ENCODE measurements at regions not wholly inside any gene's neighbourhood (a gene's known extent, or its start where the extent isn't known, plus 50 kb on each side); places are given as distances from the start of the nearest gene placed in this dataset.

GRCh38 chr15:45794304-45794703, 159.5 kb downstream of the SQOR start:
- Histone ChIP-seq H3K4me1 (ENCODE audit: control extremely low read depth in 1 of 4, control insufficient read depth in 4 of 4, insufficient read depth in 4 of 4, low read length in 3 of 4) (no peaks in the 10 kb centered on the region), H3K36me3 (ENCODE audit: control insufficient read depth in 4 of 4, insufficient read depth in 4 of 4, low read length in 3 of 4) (no peaks in the 10 kb centered on the region), H3K9me3 (ENCODE audit: control extremely low read depth in 1 of 5, control insufficient read depth in 4 of 5, insufficient read depth in 2 of 5, low read depth in 1 of 5, low read length in 4 of 5) (no peaks in the 10 kb centered on the region), H3K27ac (ENCODE audit: insufficient read depth in 1 of 2, low read depth in 1 of 2, low read length in 2 of 2, poor library complexity in 1 of 2, severe bottlenecking in 2 of 2) (no peak overlapping the region), H3K4me3 (ENCODE audit: control insufficient read depth in 1 of 7, extremely low read depth in 1 of 7, insufficient read depth in 4 of 7, low read depth in 2 of 7, low read length in 6 of 7) (no peak overlapping the region), H3K27me3 (replicated peaks in 2 of 5; ENCODE audit: control insufficient read depth in 4 of 5, insufficient read depth in 5 of 5, low read length in 4 of 5) (peaks cover 0 to 26% (median 2%) of the 10 kb centered on the region in 5 experiments)
- no peak for DNase-seq
- CTCF ChIA-PET = no interaction called here
- POLR2A ChIA-PET = no interaction called here

GRCh38 chr15:45794712-45795439, 160.0 kb downstream of the SQOR start:
- Histone ChIP-seq H3K4me3 (ENCODE audit: control insufficient read depth in 1 of 7, extremely low read depth in 1 of 7, insufficient read depth in 4 of 7, low read depth in 2 of 7, low read length in 6 of 7) (no peak overlapping the region), H3K9me3 (ENCODE audit: control extremely low read depth in 1 of 5, control insufficient read depth in 4 of 5, insufficient read depth in 2 of 5, low read depth in 1 of 5, low read length in 4 of 5) (no peaks in the 10 kb centered on the region), H3K36me3 (ENCODE audit: control insufficient read depth in 4 of 4, insufficient read depth in 4 of 4, low read length in 3 of 4) (no peaks in the 10 kb centered on the region), H3K27me3 (replicated peaks in 2 of 5; ENCODE audit: control insufficient read depth in 4 of 5, insufficient read depth in 5 of 5, low read length in 4 of 5) (peaks cover 0 to 26% (median 2%) of the 10 kb centered on the region in 5 experiments), H3K27ac (ENCODE audit: insufficient read depth in 1 of 2, low read depth in 1 of 2, low read length in 2 of 2, poor library complexity in 1 of 2, severe bottlenecking in 2 of 2) (no peak overlapping the region), H3K4me1 (ENCODE audit: control extremely low read depth in 1 of 4, control insufficient read depth in 4 of 4, insufficient read depth in 4 of 4, low read length in 3 of 4) (no peaks in the 10 kb centered on the region)
- ChIA-PET CTCF (no interaction called here), POLR2A (no interaction called here)
- DNase-seq = no peak
- WGBS (ENCODE audit: insufficient coverage) = 85% methylated on average over 4 of the region's 6 CpGs

- Histone ChIP-seq H3K36me3 (ENCODE audit: control insufficient read depth in 4 of 4, insufficient read depth in 4 of 4, low read length in 3 of 4) (no peaks in the 10 kb centered on the region), H3K27me3 (replicated peaks in 2 of 5; ENCODE audit: control insufficient read depth in 4 of 5, insufficient read depth in 5 of 5, low read length in 4 of 5) (peaks cover 0 to 26% (median 2%) of the 10 kb centered on the region in 5 experiments), H3K9me3 (ENCODE audit: control extremely low read depth in 1 of 5, control insufficient read depth in 4 of 5, insufficient read depth in 2 of 5, low read depth in 1 of 5, low read length in 4 of 5) (no peaks in the 10 kb centered on the region), H3K4me1 (ENCODE audit: control extremely low read depth in 1 of 4, control insufficient read depth in 4 of 4, insufficient read depth in 4 of 4, low read length in 3 of 4) (no peaks in the 10 kb centered on the region), H3K27ac (ENCODE audit: insufficient read depth in 1 of 2, low read depth in 1 of 2, low read length in 2 of 2, poor library complexity in 1 of 2, severe bottlenecking in 2 of 2) (no peak overlapping the region), H3K4me3 (ENCODE audit: control insufficient read depth in 1 of 7, extremely low read depth in 1 of 7, insufficient read depth in 4 of 7, low read depth in 2 of 7, low read length in 6 of 7) (no peak overlapping the region)
- CTCF ChIA-PET = no interaction called here
- peak; percentile 5 to 24 (median 20) for DNase-seq
- 0% methylated on average over 1 of the region's 3 CpGs for WGBS (ENCODE audit: insufficient coverage)
- POLR2A ChIA-PET = interaction anchor here (0.6 kb wide), 1 partner anchor 73 kb away, joined by 3 read pairs; no protein-coding TSS in a partner anchor
Observed at GRCh38 chr15:45795440-45796069, 160.7 kb downstream of the SQOR start.

- Histone ChIP-seq H3K4me3 (ENCODE audit: control insufficient read depth in 1 of 7, extremely low read depth in 1 of 7, insufficient read depth in 4 of 7, low read depth in 2 of 7, low read length in 6 of 7) (no peak overlapping the region), H3K9me3 (ENCODE audit: control extremely low read depth in 1 of 5, control insufficient read depth in 4 of 5, insufficient read depth in 2 of 5, low read depth in 1 of 5, low read length in 4 of 5) (no peaks in the 10 kb centered on the region), H3K36me3 (ENCODE audit: control insufficient read depth in 4 of 4, insufficient read depth in 4 of 4, low read length in 3 of 4) (no peaks in the 10 kb centered on the region), H3K27ac (ENCODE audit: insufficient read depth in 1 of 2, low read depth in 1 of 2, low read length in 2 of 2, poor library complexity in 1 of 2, severe bottlenecking in 2 of 2) (no peak overlapping the region), H3K4me1 (ENCODE audit: control extremely low read depth in 1 of 4, control insufficient read depth in 4 of 4, insufficient read depth in 4 of 4, low read length in 3 of 4) (no peaks in the 10 kb centered on the region), H3K27me3 (replicated peaks in 2 of 5; ENCODE audit: control insufficient read depth in 4 of 5, insufficient read depth in 5 of 5, low read length in 4 of 5) (peaks cover 0 to 23% (median 2%) of the 10 kb centered on the region in 5 experiments)
- no peak for DNase-seq
- ChIA-PET POLR2A (no interaction called here), CTCF (interaction anchor here (0.7 kb wide), 1 partner anchor 26 kb away, joined by 4 read pairs; no protein-coding TSS in a partner anchor)
- WGBS (ENCODE audit: insufficient coverage) = no CpG with 5 or more reads among the region's 3 CpGs
Observed at GRCh38 chr15:45796433-45796832, 161.6 kb downstream of the SQOR start.

- POLR2A ChIA-PET = no interaction called here
- whole genome bisulfite sequencing (ENCODE audit: insufficient coverage) = 100% methylated on average over 1 of the region's 3 CpGs
- H3K27me3 ChIP-seq (replicated peaks in 2 of 5; ENCODE audit: control insufficient read depth in 4 of 5, insufficient read depth in 5 of 5, low read length in 4 of 5) = peaks cover 0 to 6% (median 2%) of the 10 kb centered on the region in 5 experiments
- H3K9me3 ChIP-seq (ENCODE audit: control extremely low read depth in 1 of 5, control insufficient read depth in 4 of 5, insufficient read depth in 2 of 5, low read depth in 1 of 5, low read length in 4 of 5) = no peaks in the 10 kb centered on the region
- no peaks in the 10 kb centered on the region for H3K4me1 ChIP-seq (ENCODE audit: control extremely low read depth in 1 of 4, control insufficient read depth in 4 of 4, insufficient read depth in 4 of 4, low read length in 3 of 4)
- CTCF ChIA-PET = no interaction called here
- no peak for DNase-seq
- H3K27ac ChIP-seq (ENCODE audit: insufficient read depth in 1 of 2, low read depth in 1 of 2, low read length in 2 of 2, poor library complexity in 1 of 2, severe bottlenecking in 2 of 2) = no peak overlapping the region
- no peaks in the 10 kb centered on the region for H3K36me3 ChIP-seq (ENCODE audit: control insufficient read depth in 4 of 4, insufficient read depth in 4 of 4, low read length in 3 of 4)
- H3K4me3 ChIP-seq (ENCODE audit: control insufficient read depth in 1 of 7, extremely low read depth in 1 of 7, insufficient read depth in 4 of 7, low read depth in 2 of 7, low read length in 6 of 7) = no peak overlapping the region
Observed at GRCh38 chr15:45799508-45799907, 164.7 kb downstream of the SQOR start.

- CTCF ChIA-PET = no interaction called here
- no peak overlapping the region for H3K27ac ChIP-seq (ENCODE audit: insufficient read depth in 1 of 2, low read depth in 1 of 2, low read length in 2 of 2, poor library complexity in 1 of 2, severe bottlenecking in 2 of 2)
- H3K4me3 ChIP-seq (ENCODE audit: control insufficient read depth in 1 of 7, extremely low read depth in 1 of 7, insufficient read depth in 4 of 7, low read depth in 2 of 7, low read length in 6 of 7) = no peak overlapping the region
- H3K9me3 ChIP-seq (ENCODE audit: control extremely low read depth in 1 of 5, control insufficient read depth in 4 of 5, insufficient read depth in 2 of 5, low read depth in 1 of 5, low read length in 4 of 5) = no peaks in the 10 kb centered on the region
- 100% methylated on average over 3 of the region's 4 CpGs for WGBS (ENCODE audit: insufficient coverage)
- no peaks in the 10 kb centered on the region for H3K4me1 ChIP-seq (ENCODE audit: control extremely low read depth in 1 of 4, control insufficient read depth in 4 of 4, insufficient read depth in 4 of 4, low read length in 3 of 4)
- H3K27me3 ChIP-seq (replicated peaks in 2 of 5; ENCODE audit: control insufficient read depth in 4 of 5, insufficient read depth in 5 of 5, low read length in 4 of 5) = peaks cover 0 to 2% (median 0%) of the 10 kb centered on the region in 5 experiments
- POLR2A ChIA-PET = no interaction called here
- no peaks in the 10 kb centered on the region for H3K36me3 ChIP-seq (ENCODE audit: control insufficient read depth in 4 of 4, insufficient read depth in 4 of 4, low read length in 3 of 4)
- no peak for DNase-seq
Observed at GRCh38 chr15:45801543-45801942, 166.7 kb downstream of the SQOR start.

GRCh38 chr15:45802140-45802539, 167.3 kb downstream of the SQOR start:
- Histone ChIP-seq H3K27me3 (replicated peaks in 2 of 5; ENCODE audit: control insufficient read depth in 4 of 5, insufficient read depth in 5 of 5, low read length in 4 of 5) (peaks cover 0 to 2% (median 0%) of the 10 kb centered on the region in 5 experiments), H3K4me1 (ENCODE audit: control extremely low read depth in 1 of 4, control insufficient read depth in 4 of 4, insufficient read depth in 4 of 4, low read length in 3 of 4) (no peaks in the 10 kb centered on the region), H3K27ac (ENCODE audit: insufficient read depth in 1 of 2, low read depth in 1 of 2, low read length in 2 of 2, poor library complexity in 1 of 2, severe bottlenecking in 2 of 2) (no peak overlapping the region), H3K9me3 (ENCODE audit: control extremely low read depth in 1 of 5, control insufficient read depth in 4 of 5, insufficient read depth in 2 of 5, low read depth in 1 of 5, low read length in 4 of 5) (no peaks in the 10 kb centered on the region), H3K4me3 (ENCODE audit: control insufficient read depth in 1 of 7, extremely low read depth in 1 of 7, insufficient read depth in 4 of 7, low read depth in 2 of 7, low read length in 6 of 7) (no peak overlapping the region), H3K36me3 (ENCODE audit: control insufficient read depth in 4 of 4, insufficient read depth in 4 of 4, low read length in 3 of 4) (no peaks in the 10 kb centered on the region)
- WGBS (ENCODE audit: insufficient coverage) = 100% methylated on average over 2 of the region's 3 CpGs
- DNase-seq = no peak
- ChIA-PET CTCF (interaction anchor here (1.0 kb wide), 1 partner anchor 11 kb away, joined by 3 read pairs; no protein-coding TSS in a partner anchor), POLR2A (no interaction called here)

All from common myeloid progenitor, CD34-positive (primary cell).